Uterus (tissue), 3 donors: ENCODE measurements at regions not wholly inside any gene's neighbourhood (a gene's known extent, or its start where the extent isn't known, plus 50 kb on each side); places are given as distances from the start of the nearest gene placed in this dataset.

Source experiments
- DNase-seq, 2 donors: peaks; one replicate each; pipeline ENCODE4 v3.0.0-alpha.2; 2019 to 2020
- H3K27ac ChIP-seq, 2 donors: fragments of 200-600 bp; sonication (generic); 1 replicate in 1 of 2; 2 replicates in 1 of 2; pipeline ENCODE4 v1.5.1; 2016 to 2018
- H3K27me3 ChIP-seq, 2 donors: fragments of 200-600 bp; sonication (generic); one replicate each; pipeline ENCODE4 v1.5.1; 2018 to 2019; ENCODE audit warnings: control low read depth in 1 of 2
- H3K36me3 ChIP-seq, 2 donors: fragments of 200-600 bp; sonication (generic); one replicate each; pipeline ENCODE4 v1.5.1; 2019; ENCODE audit warnings: control low read depth in 1 of 2
- H3K4me1 ChIP-seq, 2 donors: fragments of 200-600 bp; sonication (generic); one replicate each; pipeline ENCODE4 v1.5.1; 2018 to 2019; ENCODE audit warnings: control low read depth in 1 of 2
- H3K4me3 ChIP-seq, 2 donors: fragments of 200-600 bp; sonication (generic); 1 replicate in 1 of 2; 2 replicates in 1 of 2; pipeline ENCODE4 v1.5.1; 2018 to 2019; ENCODE audit warnings: mild to moderate bottlenecking in 1 of 2
- H3K9me3 ChIP-seq, 2 donors: fragments of 200-600 bp; sonication (generic); one replicate each; pipeline ENCODE4 v1.5.1; 2019; ENCODE audit warnings: control low read depth in 1 of 2
- CTCF ChIP-seq, 4 experiments: fragments of 200-600 bp in 2 of 4; fragments of 450-650 bp in 2 of 4; sonication (generic) in 2 of 4; IDR thresholded peaks; one replicate each; pipeline ENCODE4 v1.5.1; 2016 to 2019; ENCODE audit warnings: antibody characterized with exemption in 4 of 4, mild to moderate bottlenecking in 2 of 4, moderate library complexity in 1 of 4
- POLR2A ChIP-seq, 2 donors: fragments of 450-650 bp; IDR thresholded peaks; one replicate each; pipeline ENCODE4 v1.6.1; 2016; ENCODE audit warnings: antibody characterized with exemption in 2 of 2, mild to moderate bottlenecking in 1 of 2, moderate library complexity in 1 of 2
- intact Hi-C: fragments of 100-400 bp; cut with DNase I; formaldehyde crosslinking; loops from one replicate; pipeline ENCODE4 v1.15.1; 2023; ENCODE audit warnings: low total_unique reads
- donor health status: DM: yes; HTN: yes; CAD: no.

GRCh38 chr2:118709786-118710185 is 137.7 kb downstream of the EN1 start:
- intact Hi-C loops, result no loop called here
- Histone ChIP-seq H3K4me1 (no peaks in the 10 kb centered on the region), H3K4me3 (no peak overlapping the region), H3K36me3 (no peaks in the 10 kb centered on the region), H3K27me3 (no peaks in the 10 kb centered on the region), H3K9me3 (no peaks in the 10 kb centered on the region), H3K27ac (no peak overlapping the region)
- TF ChIP-seq POLR2A (IDR thresholded peaks at IDR 0.05) (no peak), CTCF (IDR thresholded peaks at IDR 0.05) (no peak)
- no peak for DNase-seq

- Histone ChIP-seq H3K9me3 (no peaks in the 10 kb centered on the region), H3K4me1 (no peaks in the 10 kb centered on the region), H3K27me3 (no peaks in the 10 kb centered on the region), H3K36me3 (no peaks in the 10 kb centered on the region), H3K27ac (no peak overlapping the region), H3K4me3 (no peak overlapping the region)
- intact Hi-C loops, result no loop called here
- DNase-seq, result no peak
- TF ChIP-seq CTCF (IDR thresholded peaks at IDR 0.05) (no peak), POLR2A (IDR thresholded peaks at IDR 0.05) (no peak)
Observed at GRCh38 chr2:118706844-118707243, 140.6 kb downstream of the EN1 start.

GRCh38 chr2:118706371-118706770 is 141.1 kb downstream of the EN1 start:
- no peak overlapping the region for H3K4me3 ChIP-seq
- intact Hi-C loops, result no loop called here

GRCh38 chr2:118705032-118705431 is 142.4 kb downstream of the EN1 start:
- Histone ChIP-seq H3K4me1 (no peaks in the 10 kb centered on the region), H3K4me3 (no peak overlapping the region)
- intact Hi-C loops, result no loop called here

More at GRCh38 chr2:118706371-118706770, 141.1 kb downstream of the EN1 start:
- TF ChIP-seq CTCF (IDR thresholded peaks at IDR 0.05) (no peak), POLR2A (IDR thresholded peaks at IDR 0.05) (no peak)
- no peaks in the 10 kb centered on the region for H3K36me3 ChIP-seq
- no peak for DNase-seq
- H3K27me3 ChIP-seq, result no peaks in the 10 kb centered on the region
- no peaks in the 10 kb centered on the region for H3K9me3 ChIP-seq
- no peaks in the 10 kb centered on the region for H3K4me1 ChIP-seq
- H3K27ac ChIP-seq, result no peak overlapping the region

More at GRCh38 chr2:118705032-118705431, 142.4 kb downstream of the EN1 start:
- no peaks in the 10 kb centered on the region for H3K27me3 ChIP-seq
- no peak for DNase-seq
- no peak for TF ChIP-seq CTCF (IDR thresholded peaks at IDR 0.05)
- no peak for TF ChIP-seq POLR2A (IDR thresholded peaks at IDR 0.05)
- H3K27ac ChIP-seq, result no peak overlapping the region
- H3K9me3 ChIP-seq, result no peaks in the 10 kb centered on the region
- H3K36me3 ChIP-seq, result no peaks in the 10 kb centered on the region
